ENCODE measurements at regions not wholly inside any gene's neighbourhood (a gene's known extent, or its start where the extent isn't known, plus 50 kb on each side); places are given as distances from the start of the nearest gene placed in this dataset.
"Not testable (repeated sequence)": the region's sequence is repeated elsewhere in the genome, so short reads cannot be mapped to it uniquely, and the experiment has no call there.

DNA sequence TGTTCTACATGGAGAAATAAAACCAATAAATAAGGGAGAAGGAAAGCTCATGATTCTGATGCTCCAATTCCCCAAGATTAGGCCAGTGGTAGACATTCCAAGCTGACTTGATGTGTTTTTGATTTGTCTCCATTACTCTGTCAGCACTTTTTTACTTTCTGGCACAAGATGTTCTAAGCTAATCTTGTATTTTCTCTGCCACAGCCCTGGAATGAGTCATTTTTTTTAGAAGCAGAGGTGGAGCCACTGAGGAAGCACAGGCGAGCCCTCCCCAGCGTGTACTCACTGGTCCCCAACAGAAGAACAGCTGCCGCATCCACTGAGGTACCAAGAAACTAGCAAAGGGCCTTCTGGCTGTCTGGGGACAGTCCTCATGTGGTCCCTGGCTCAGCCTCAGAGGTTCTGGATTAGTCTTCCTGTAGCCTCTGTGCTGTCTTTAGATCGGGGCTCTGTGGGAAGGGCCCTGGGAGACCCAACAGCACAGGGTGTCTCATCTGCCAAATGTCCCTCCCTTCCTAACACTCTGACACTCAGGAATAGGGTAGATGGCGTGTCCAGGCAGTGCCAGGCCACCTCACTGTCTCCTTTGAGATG, 117.9 kb upstream of the ZNF519 start:
- ATAC-seq (ENCODE audit: insufficient read depth, low FRiP score); H3K27ac ChIP-seq (ENCODE audit: low read depth in 1 of 2, low read length in 1 of 2); H3K4me3 ChIP-seq; H3K4me1 ChIP-seq (ENCODE audit: control insufficient read depth in 5 of 5, insufficient read depth in 5 of 5, low read length in 5 of 5); H3K9ac ChIP-seq (ENCODE audit: insufficient read depth in 1 of 2, low read length in 2 of 2); H3K27me3 ChIP-seq (ENCODE audit: control insufficient read depth in 3 of 3, insufficient read depth in 3 of 3, low read length in 2 of 3); DNase-seq; H3K9me3 ChIP-seq (ENCODE audit: control insufficient read depth in 4 of 4, insufficient read depth in 3 of 4, low read length in 3 of 4); H3K36me3 ChIP-seq (ENCODE audit: control insufficient read depth in 4 of 4, insufficient read depth in 4 of 4, low read length in 4 of 4): not testable (repeated sequence)
- 72 to 89% methylated on average over 4 to 5 of the region's 5 CpGs for WGBS, 2 donors

DNA sequence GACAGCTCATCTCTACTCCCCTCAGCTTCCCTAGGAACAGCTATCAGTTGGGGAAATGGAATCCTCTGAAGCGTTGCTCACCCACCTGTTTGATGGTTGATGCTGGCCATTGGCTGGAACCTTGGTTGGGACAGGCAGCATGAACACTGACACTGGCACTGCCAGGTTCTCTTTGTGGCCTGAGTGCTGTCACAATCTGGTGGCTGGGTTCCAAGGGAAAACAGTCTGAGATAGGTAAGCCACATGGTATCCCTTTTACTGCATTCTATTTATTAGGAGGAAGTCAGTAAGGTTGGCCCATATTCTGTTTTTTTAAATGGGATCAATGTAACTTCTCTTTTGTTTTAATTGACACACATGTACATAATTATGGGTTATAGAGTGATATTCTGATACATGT, 107.0 kb upstream of the ZNF519 start:
- WGBS, 2 donors = 84 to 93% methylated on average over 1 of the region's 1 CpG
- H3K27me3 ChIP-seq (ENCODE audit: control insufficient read depth in 3 of 3, insufficient read depth in 3 of 3, low read length in 2 of 3); ATAC-seq (ENCODE audit: insufficient read depth, low FRiP score); H3K36me3 ChIP-seq (ENCODE audit: control insufficient read depth in 4 of 4, insufficient read depth in 4 of 4, low read length in 4 of 4); H3K4me3 ChIP-seq; H3K9ac ChIP-seq (ENCODE audit: insufficient read depth in 1 of 2, low read length in 2 of 2); DNase-seq; H3K4me1 ChIP-seq (ENCODE audit: control insufficient read depth in 5 of 5, insufficient read depth in 5 of 5, low read length in 5 of 5); H3K27ac ChIP-seq (ENCODE audit: low read depth in 1 of 2, low read length in 1 of 2); H3K9me3 ChIP-seq (ENCODE audit: control insufficient read depth in 4 of 4, insufficient read depth in 3 of 4, low read length in 3 of 4): not testable (repeated sequence)

DNA sequence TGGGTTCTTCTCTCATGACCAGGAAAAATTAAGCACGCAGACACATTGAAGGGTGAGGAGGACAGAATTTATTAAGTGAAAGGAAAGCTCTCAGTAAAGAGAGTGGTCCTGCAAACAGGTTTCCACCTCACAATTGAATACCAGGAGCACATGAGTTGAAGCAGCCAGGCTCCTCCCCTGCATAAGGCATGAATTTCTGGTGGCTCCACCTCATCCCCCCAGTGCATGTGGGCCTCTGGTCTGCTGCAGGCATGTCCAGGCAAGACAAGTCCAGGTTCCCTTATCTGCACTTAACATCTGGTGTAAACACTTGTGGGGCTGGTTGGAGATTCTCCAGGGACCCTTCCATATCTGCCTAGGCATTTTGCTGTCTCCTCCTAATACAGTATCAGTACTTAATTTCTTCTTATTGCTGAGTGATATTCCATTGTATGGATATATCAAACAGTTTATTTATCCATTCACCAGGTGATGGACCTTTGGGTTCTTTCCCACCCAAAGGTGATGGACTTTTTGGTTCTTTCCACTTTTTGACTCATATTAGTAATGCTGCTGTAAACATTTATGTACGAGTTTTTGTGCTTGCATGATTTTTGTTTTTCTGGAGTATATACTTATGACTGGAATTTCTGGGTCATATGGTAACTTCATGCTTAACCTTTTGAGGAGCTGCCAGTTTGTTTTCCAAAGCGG, 104.3 kb upstream of the ZNF519 start:
- not testable (repeated sequence) for DNase-seq; H3K27ac ChIP-seq (ENCODE audit: low read depth in 1 of 2, low read length in 1 of 2); H3K27me3 ChIP-seq (ENCODE audit: control insufficient read depth in 3 of 3, insufficient read depth in 3 of 3, low read length in 2 of 3); H3K9me3 ChIP-seq (ENCODE audit: control insufficient read depth in 4 of 4, insufficient read depth in 3 of 4, low read length in 3 of 4); H3K36me3 ChIP-seq (ENCODE audit: control insufficient read depth in 4 of 4, insufficient read depth in 4 of 4, low read length in 4 of 4); H3K4me1 ChIP-seq (ENCODE audit: control insufficient read depth in 5 of 5, insufficient read depth in 5 of 5, low read length in 5 of 5); H3K4me3 ChIP-seq; ATAC-seq (ENCODE audit: insufficient read depth, low FRiP score); H3K9ac ChIP-seq (ENCODE audit: insufficient read depth in 1 of 2, low read length in 2 of 2)
- WGBS, 2 donors = 63 to 91% methylated on average over 3 of the region's 3 CpGs

DNA sequence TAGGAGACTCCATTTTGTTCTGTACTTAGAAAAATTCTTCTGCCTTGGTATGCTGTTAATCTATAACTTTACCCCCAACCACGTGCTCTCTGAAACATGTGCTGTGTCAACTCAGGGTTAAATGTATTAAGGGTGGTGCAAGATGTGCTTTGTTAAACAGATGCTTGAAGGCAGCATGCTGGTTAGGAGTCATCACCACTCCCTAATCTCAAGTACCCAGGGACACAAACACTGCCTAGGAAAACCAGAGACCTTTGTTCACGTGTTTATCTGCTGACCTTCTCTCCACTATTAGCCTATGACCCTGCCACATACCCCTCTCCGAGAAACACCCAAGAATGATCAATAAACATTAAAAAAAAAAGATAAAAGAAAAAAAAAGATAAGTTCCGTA, 93.0 kb upstream of the ZNF519 start:
- not testable (repeated sequence) for H3K9me3 ChIP-seq (ENCODE audit: control insufficient read depth in 4 of 4, insufficient read depth in 3 of 4, low read length in 3 of 4); DNase-seq; H3K9ac ChIP-seq (ENCODE audit: insufficient read depth in 1 of 2, low read length in 2 of 2); H3K4me1 ChIP-seq (ENCODE audit: control insufficient read depth in 5 of 5, insufficient read depth in 5 of 5, low read length in 5 of 5); H3K36me3 ChIP-seq (ENCODE audit: control insufficient read depth in 4 of 4, insufficient read depth in 4 of 4, low read length in 4 of 4); ATAC-seq (ENCODE audit: insufficient read depth, low FRiP score); H3K4me3 ChIP-seq; H3K27me3 ChIP-seq (ENCODE audit: control insufficient read depth in 3 of 3, insufficient read depth in 3 of 3, low read length in 2 of 3); H3K27ac ChIP-seq (ENCODE audit: low read depth in 1 of 2, low read length in 1 of 2)
- WGBS, 2 donors = 70 to 79% methylated on average over 4 of the region's 4 CpGs

DNA sequence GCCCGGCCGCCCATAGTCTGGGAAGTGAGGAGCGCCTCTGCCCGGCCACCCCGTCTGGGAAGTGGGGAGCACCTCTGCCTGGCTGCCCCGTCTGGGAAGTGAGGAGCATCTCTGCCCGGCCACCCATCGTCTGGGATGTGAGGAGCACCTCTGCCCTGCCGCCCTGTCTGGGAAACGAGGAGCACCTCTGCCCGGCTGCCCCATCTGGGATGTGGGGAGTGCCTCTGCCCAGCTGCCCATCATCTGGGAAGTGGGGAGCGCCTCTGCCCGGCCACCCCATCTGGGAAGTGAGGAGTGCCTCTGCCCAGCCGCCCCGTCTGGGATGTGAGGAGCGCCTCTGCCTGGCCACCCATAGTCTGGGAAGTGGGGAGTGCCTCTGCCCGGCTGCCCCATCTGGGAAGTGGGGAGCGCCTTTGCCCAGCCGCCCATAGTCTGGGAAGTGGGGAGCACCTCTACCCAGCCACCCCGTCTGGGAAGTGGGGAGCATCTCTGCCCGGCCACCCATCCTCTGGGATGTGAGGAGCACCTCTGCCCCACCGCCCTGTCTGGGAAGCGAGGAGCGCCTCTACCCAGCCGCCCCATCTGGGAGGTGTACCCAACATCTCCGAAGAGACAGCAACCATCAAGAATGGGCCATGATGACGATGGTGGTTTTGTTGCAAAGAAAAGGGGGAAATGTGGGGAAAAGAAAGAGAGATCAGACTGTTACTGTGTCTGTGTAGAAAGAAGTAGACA, 92.5 kb upstream of the ZNF519 start:
- H3K4me1 ChIP-seq (ENCODE audit: control insufficient read depth in 5 of 5, insufficient read depth in 5 of 5, low read length in 5 of 5); H3K27me3 ChIP-seq (ENCODE audit: control insufficient read depth in 3 of 3, insufficient read depth in 3 of 3, low read length in 2 of 3); H3K4me3 ChIP-seq; H3K27ac ChIP-seq (ENCODE audit: low read depth in 1 of 2, low read length in 1 of 2); ATAC-seq (ENCODE audit: insufficient read depth, low FRiP score); H3K36me3 ChIP-seq (ENCODE audit: control insufficient read depth in 4 of 4, insufficient read depth in 4 of 4, low read length in 4 of 4); H3K9me3 ChIP-seq (ENCODE audit: control insufficient read depth in 4 of 4, insufficient read depth in 3 of 4, low read length in 3 of 4); H3K9ac ChIP-seq (ENCODE audit: insufficient read depth in 1 of 2, low read length in 2 of 2); DNase-seq: not testable (repeated sequence)
- 92 to 94% methylated on average over 22 to 27 of the region's 27 CpGs for WGBS, 2 donors

DNA sequence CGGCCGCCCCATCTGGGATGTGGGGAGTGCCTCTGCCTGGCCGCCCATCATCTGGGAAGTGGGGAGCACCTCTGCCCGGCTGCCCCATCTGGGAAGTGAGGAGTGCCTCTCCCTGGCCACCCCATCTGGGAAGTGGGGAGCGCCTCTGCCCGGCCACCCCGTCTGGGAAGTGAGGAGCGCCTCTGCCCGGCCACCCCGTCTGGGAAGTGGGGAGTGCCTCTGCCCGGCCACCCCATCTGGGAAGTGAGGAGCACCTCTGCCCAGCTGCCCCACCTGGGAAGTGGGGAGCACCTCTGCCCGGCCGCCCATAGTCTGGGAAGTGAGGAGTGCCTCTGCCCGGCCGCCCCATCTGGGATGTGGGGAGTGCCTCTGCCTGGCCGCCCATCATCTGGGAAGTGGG, 91.7 kb upstream of the ZNF519 start:
- not testable (repeated sequence) for DNase-seq; H3K4me3 ChIP-seq; H3K9me3 ChIP-seq (ENCODE audit: control insufficient read depth in 4 of 4, insufficient read depth in 3 of 4, low read length in 3 of 4); H3K4me1 ChIP-seq (ENCODE audit: control insufficient read depth in 5 of 5, insufficient read depth in 5 of 5, low read length in 5 of 5); H3K9ac ChIP-seq (ENCODE audit: insufficient read depth in 1 of 2, low read length in 2 of 2); H3K36me3 ChIP-seq (ENCODE audit: control insufficient read depth in 4 of 4, insufficient read depth in 4 of 4, low read length in 4 of 4); H3K27me3 ChIP-seq (ENCODE audit: control insufficient read depth in 3 of 3, insufficient read depth in 3 of 3, low read length in 2 of 3); ATAC-seq (ENCODE audit: insufficient read depth, low FRiP score); H3K27ac ChIP-seq (ENCODE audit: low read depth in 1 of 2, low read length in 1 of 2)
- WGBS, 2 donors = 94 to 95% methylated on average over 5 to 15 of the region's 16 CpGs

DNA sequence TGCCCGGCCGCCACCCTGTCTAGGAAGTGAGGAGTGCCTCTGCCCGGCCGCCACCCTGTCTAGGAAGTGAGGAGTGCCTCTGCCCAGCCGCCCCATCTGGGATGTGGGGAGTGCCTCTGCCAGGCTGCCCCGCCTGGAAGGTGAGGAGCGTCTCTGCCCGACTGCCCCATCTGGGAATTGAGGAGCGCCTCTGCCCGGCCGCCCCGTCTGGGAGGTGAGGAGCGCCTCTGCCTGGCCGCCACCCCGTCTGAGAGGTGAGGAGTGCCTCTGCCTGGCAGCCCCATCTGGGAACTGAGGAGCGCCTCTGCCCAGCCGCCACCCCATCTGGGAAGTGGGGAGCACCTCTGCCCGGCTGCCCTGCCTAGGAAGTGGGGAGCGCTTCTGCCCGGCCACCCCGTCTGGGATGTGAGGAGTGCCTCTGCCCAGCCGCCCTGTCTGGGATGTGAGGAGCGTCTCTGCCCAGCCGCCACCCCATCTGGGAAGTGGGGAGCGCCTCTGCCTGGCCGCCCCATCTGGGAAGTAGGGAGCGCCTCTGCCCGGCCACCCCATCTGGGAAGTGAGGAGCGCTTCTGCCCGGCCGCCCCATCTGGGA, 91.1 kb upstream of the ZNF519 start:
- not testable (repeated sequence) for H3K4me1 ChIP-seq (ENCODE audit: control insufficient read depth in 5 of 5, insufficient read depth in 5 of 5, low read length in 5 of 5); ATAC-seq (ENCODE audit: insufficient read depth, low FRiP score); H3K36me3 ChIP-seq (ENCODE audit: control insufficient read depth in 4 of 4, insufficient read depth in 4 of 4, low read length in 4 of 4); H3K27ac ChIP-seq (ENCODE audit: low read depth in 1 of 2, low read length in 1 of 2); H3K27me3 ChIP-seq (ENCODE audit: control insufficient read depth in 3 of 3, insufficient read depth in 3 of 3, low read length in 2 of 3); H3K4me3 ChIP-seq; H3K9me3 ChIP-seq (ENCODE audit: control insufficient read depth in 4 of 4, insufficient read depth in 3 of 4, low read length in 3 of 4); DNase-seq; H3K9ac ChIP-seq (ENCODE audit: insufficient read depth in 1 of 2, low read length in 2 of 2)
- WGBS, 2 donors = 95 to 97% methylated on average over 29 to 31 of the region's 31 CpGs
